Breast epithelium (tissue), 3 donors: ENCODE measurements at regions not wholly inside any gene's neighbourhood (a gene's known extent, or its start where the extent isn't known, plus 50 kb on each side); places are given as distances from the start of the nearest gene placed in this dataset.

Experiments used
- POLR2A ChIP-seq: fragments of 450-650 bp; IDR thresholded peaks from one replicate; pipeline ENCODE4 v1.6.1; 2016; ENCODE audit warnings: antibody characterized with exemption, mild to moderate bottlenecking, moderate library complexity
- TF ChIP-seq, protein P1 (sequence below), 3 donors: fragments of 450-650 bp; IDR thresholded peaks; one replicate each; pipeline ENCODE4 v1.5.1; 2016 to 2017; ENCODE audit warnings: antibody characterized with exemption in 3 of 3, mild to moderate bottlenecking in 3 of 3, moderate library complexity in 3 of 3

DNA sequence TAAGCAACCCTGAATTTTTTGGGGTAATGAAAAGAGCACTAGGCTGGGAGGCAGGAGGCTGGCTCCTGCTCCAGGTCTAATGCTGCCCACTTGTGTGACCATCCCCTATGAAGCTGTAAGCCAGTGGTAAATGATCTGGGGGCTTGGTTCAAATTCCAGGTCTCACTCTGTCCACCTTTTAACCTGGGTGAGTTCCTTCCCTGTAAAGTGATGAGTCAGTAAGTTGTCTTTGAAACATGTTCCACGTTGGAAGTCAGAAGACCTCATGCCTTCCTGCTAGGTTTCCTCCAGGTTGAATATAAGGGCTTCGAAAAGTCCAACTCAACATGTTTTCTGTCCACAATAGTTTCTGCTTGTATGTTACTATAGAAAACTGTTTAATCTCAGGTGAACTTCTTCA lies 160.9 kb upstream of the MYT1L start:
- no peak for TF ChIP-seq POLR2A
- TF ChIP-seq, protein P1, sequence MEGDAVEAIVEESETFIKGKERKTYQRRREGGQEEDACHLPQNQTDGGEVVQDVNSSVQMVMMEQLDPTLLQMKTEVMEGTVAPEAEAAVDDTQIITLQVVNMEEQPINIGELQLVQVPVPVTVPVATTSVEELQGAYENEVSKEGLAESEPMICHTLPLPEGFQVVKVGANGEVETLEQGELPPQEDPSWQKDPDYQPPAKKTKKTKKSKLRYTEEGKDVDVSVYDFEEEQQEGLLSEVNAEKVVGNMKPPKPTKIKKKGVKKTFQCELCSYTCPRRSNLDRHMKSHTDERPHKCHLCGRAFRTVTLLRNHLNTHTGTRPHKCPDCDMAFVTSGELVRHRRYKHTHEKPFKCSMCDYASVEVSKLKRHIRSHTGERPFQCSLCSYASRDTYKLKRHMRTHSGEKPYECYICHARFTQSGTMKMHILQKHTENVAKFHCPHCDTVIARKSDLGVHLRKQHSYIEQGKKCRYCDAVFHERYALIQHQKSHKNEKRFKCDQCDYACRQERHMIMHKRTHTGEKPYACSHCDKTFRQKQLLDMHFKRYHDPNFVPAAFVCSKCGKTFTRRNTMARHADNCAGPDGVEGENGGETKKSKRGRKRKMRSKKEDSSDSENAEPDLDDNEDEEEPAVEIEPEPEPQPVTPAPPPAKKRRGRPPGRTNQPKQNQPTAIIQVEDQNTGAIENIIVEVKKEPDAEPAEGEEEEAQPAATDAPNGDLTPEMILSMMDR (IDR thresholded peaks at IDR 0.05), result no peak
